Epithelial cell of proximal tubule (primary cell): ENCODE measurements at regions not wholly inside any gene's neighbourhood (a gene's known extent, or its start where the extent isn't known, plus 50 kb on each side); places are given as distances from the start of the nearest gene placed in this dataset.

Experiments
- DNase-seq: peaks from one replicate; pipeline ENCODE4 v3.0.0-alpha.2; 2011; ENCODE audit warnings: low read depth
- H3K4me3 ChIP-seq: 2 replicates; pipeline ENCODE4 v1.5.1; 2011; ENCODE audit warnings: low read depth, mild to moderate bottlenecking, low read length
- TF ChIP-seq, protein P1 (sequence below): conservative IDR thresholded peaks from 2 replicates; pipeline ENCODE4 v1.5.1; 2012; ENCODE audit warnings: low read depth, mild to moderate bottlenecking, low read length

DNA sequence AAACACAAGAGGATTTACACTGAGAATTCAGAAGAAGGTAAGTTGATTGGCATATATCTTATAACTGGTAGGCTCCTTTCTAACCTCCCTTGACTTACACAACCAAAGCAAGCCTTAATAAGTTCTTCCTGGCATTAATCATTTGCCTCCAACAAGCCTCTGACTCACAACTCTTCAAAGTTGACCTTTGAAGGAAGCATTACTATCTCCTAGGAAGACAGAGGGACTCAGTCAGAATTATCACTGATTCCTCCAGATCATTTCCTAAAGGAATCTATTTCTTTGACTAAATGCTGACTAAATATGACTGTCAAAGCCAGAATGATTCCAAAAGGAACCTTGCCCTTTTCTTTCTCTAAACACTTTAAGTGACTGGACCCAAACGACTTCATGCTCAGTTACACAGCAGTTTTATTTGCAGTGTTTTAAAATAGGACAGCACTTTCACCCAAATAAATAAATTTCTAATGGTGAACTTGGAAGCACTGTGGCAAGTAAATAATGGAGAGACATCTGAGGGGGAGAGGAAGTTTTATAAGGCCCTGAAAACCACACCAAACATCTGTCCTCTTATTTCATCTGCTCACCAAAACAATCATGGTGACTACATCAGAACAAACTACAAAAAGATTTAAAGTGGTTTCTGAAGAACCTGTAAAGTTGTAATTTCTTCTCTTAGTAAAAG is 128.2 kb downstream of the KLHL28 start:
- TF ChIP-seq, protein P1, sequence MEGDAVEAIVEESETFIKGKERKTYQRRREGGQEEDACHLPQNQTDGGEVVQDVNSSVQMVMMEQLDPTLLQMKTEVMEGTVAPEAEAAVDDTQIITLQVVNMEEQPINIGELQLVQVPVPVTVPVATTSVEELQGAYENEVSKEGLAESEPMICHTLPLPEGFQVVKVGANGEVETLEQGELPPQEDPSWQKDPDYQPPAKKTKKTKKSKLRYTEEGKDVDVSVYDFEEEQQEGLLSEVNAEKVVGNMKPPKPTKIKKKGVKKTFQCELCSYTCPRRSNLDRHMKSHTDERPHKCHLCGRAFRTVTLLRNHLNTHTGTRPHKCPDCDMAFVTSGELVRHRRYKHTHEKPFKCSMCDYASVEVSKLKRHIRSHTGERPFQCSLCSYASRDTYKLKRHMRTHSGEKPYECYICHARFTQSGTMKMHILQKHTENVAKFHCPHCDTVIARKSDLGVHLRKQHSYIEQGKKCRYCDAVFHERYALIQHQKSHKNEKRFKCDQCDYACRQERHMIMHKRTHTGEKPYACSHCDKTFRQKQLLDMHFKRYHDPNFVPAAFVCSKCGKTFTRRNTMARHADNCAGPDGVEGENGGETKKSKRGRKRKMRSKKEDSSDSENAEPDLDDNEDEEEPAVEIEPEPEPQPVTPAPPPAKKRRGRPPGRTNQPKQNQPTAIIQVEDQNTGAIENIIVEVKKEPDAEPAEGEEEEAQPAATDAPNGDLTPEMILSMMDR = no peak
- no peak overlapping the region for H3K4me3 ChIP-seq
- peak; percentile 56 for DNase-seq

DNA sequence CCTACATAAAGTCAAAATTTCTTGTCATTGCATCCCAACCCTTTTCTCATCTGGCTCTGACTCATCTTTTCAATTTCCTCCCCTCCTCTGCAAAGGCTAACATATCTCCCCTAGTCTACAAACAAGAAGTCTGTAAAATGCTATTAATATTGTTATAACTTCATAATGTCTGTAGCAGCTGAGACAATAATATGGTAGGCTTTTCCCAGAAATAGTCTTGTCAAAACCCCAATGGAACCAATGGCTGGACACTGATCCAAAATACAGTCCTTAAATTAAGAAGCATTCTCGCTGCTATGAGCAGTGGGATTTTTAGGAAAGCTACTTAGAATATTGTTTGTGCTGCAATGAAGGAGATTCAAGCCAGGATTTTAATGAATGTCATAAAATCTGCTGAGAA is 131.4 kb downstream of the KLHL28 start:
- TF ChIP-seq, protein P1 = no peak
- no peak for DNase-seq
- no peak overlapping the region for H3K4me3 ChIP-seq

DNA sequence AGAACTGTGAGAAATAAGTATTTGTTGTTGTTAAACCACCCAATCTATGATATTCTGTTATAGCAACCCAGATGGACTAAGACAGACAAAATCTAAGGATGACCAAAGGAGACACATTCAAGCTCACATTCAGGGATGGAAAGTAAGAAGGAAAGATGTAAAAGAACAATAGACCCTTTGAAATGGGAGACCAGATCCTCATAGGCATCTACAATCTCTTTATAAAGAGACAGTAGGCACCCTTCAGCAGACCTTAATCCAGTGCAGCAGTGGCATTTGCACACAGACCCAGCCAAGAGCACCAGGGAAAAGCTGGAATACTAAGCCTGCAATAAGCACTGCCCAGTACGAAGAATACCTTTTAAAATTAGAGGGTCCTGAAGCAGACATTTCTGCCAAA is 132.7 kb downstream of the KLHL28 start:
- no peak overlapping the region for H3K4me3 ChIP-seq
- DNase-seq = no peak
- TF ChIP-seq, protein P1 = no peak

DNA sequence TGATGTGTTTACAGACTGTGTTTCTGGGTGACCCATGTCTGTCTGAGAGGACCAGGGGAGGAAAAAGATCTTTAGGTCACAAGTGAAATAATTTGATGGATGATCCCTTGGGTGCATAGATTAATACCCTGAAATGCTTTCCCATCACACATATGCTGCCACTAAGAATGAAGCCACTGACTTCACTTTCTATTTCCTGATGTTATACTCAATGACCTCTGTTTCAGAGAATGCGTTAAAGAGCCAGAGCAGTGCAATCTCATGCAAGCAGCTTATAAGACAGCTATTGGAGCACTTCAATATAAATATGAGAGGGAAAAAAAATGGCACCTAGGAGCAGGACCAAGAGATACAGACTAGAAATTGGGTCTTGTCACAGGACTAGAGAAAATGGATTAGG is 133.7 kb downstream of the KLHL28 start:
- TF ChIP-seq, protein P1 = no peak
- DNase-seq = no peak
- no peak overlapping the region for H3K4me3 ChIP-seq

DNA sequence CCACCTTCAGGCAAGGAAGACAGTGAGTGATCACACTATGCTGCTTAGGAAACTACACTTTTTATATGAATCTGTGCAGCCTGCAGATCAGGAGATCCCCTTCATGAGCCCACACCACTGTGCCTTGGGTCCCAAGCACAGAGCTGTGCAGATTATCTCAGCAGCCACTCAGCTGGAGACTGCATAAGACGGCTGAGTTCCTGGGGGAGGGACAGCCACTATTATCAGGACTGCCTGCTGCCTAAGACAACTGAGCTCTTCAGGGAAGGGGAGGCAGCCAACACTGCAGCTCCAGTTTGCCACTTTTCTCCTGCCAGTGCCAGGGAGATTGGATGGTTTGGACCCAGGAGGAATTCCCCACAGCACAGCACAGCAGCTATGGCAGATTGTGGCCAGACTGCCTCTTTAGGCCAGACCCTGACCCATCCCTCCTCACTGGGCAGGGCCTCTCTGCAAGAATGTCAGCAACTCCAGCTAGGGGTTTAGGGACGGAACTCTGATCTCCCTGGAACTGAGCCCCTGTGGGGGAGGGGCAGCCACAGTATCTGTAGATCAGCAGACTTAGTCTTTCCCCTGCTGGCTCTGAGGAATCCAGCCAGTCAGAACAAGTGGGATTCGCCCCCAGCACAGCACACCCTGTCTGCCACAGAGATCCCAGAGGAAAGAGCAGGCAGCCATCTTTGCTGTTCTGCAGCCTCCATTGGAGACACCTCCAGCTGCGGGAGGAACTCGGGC is 141.3 kb downstream of the KLHL28 start:
- DNase-seq = no peak
- TF ChIP-seq, protein P1 = no peak
- no peak overlapping the region for H3K4me3 ChIP-seq

DNA sequence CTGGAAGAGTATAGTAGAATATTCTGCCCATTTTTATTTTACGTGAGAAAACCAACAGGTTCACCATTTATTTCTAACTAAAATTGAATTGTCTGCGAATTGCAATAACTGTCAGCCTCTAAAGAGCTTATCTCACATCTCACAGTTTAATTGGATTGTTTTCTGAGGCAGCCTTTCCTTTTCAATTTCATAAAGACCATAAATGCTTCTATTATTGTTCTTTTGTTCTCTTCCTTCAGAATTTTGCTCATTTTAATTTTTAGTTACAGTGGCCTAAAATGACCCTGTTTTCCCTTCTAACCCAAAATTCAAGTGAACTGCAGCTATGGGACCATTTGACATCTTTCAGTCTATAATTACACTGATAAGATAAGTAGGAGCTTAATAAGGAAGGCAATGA is 147.6 kb downstream of the KLHL28 start:
- TF ChIP-seq, protein P1 = no peak
- no peak for DNase-seq

DNA sequence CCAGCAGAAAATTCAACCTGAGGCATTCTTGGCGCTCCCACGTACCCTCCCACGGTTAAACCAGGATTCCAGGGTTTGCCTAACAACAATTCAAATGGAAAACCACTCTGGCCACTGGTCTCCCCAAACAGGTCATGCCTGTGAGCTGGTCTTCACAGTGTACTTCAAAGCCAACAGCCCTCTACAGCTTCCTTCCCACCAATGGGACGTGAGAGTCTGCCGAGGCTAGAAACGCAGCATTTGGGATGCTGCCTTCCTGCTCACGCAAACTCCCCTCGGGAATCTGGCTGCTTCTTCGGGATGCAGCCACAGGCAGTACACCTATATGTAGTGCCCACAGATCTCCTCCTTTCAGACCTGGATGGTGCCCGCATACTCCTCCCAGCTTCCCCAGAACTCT is 149.1 kb downstream of the KLHL28 start:
- no peak for DNase-seq
- TF ChIP-seq, protein P1 = no peak
- H3K4me3 ChIP-seq = no peak overlapping the region

More for the DNA sequence above, 147.6 kb downstream of the KLHL28 start:
- H3K4me3 ChIP-seq = no peak overlapping the region
